ENCODE measurements at regions not wholly inside any gene's neighbourhood (a gene's known extent, or its start where the extent isn't known, plus 50 kb on each side); places are given as distances from the start of the nearest gene placed in this dataset.

DNA sequence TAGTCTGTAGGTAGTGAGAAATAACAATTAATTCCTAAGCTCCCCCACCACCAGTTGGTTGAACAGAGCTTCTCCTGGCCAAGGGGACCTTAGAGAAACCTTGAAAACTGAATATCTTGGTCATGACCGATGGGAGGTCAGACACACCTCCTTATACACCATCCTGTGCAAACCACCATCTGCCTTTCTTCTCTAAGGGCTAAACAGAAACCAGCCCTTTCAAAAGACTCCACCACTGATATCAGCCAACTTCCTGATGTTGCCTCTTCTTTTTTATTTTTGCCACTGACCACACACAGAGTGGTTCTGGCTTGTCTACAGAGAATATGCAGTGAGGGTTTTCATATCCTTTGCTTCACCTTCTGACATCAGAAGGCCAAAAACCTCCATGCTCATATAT lies 977.7 kb upstream of the SEL1L start:
- TF ChIP-seq POLR2A (IDR thresholded peaks at IDR 0.05; ENCODE audit: low read depth, low read length) = no peak
- TF ChIP-seq TAF1 (IDR thresholded peaks at IDR 0.05; ENCODE audit: low read depth, low read length) = no peak
- no peak for TF ChIP-seq POLR2AphosphoS5 (IDR thresholded peaks at IDR 0.05; ENCODE audit: low read depth, low read length)
- no peak for TF ChIP-seq SPI1 (IDR thresholded peaks at IDR 0.05; ENCODE audit: low read depth, low read length)
- no peak for TF ChIP-seq PAX5 (IDR thresholded peaks at IDR 0.05; ENCODE audit: insufficient read depth, low read length, severe bottlenecking)
- TF ChIP-seq POU2F2 (IDR thresholded peaks at IDR 0.05; ENCODE audit: low read depth, low read length) = no peak

Measured in GM12891 (cell line).